ENCODE measurements at regions not wholly inside any gene's neighbourhood (a gene's known extent, or its start where the extent isn't known, plus 50 kb on each side); places are given as distances from the start of the nearest gene placed in this dataset.
A peak's percentile ranks its signal among the peaks of the same experiment; 100 is the strongest.

DNA sequence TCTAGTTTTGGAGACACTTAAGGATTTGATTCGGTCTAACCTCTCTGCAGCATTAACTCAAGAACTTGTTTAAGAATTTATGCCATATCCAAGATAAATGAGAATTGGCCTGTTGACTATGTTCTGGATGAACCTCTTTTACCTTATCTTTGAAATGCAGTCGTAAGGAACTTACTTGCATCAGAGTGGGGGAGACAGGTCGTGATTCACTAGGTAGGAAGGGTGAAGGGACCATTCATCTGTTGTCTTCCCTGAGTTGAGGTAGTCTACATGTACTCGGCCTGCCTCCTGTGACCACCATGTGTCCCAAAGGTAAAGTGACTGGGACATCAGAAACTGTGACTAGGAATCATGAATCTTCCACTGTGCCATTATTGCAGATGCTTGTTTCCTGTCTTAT lies 248.0 kb upstream of the P2RY1 start:
- no peaks in the 10 kb centered on the region for H3K79me1 ChIP-seq (ENCODE audit: low read length)
- H3K4me1 ChIP-seq (ENCODE audit: control insufficient read depth, low read depth, low read length), result no peaks in the 10 kb centered on the region
- H2BK15ac ChIP-seq (replicated peaks; ENCODE audit: low read depth), result no peak overlapping the region
- H3K4me3 ChIP-seq (ENCODE audit: low read length), result no peak overlapping the region
- no peak overlapping the region for H4K5ac ChIP-seq (ENCODE audit: low read length)
- H2BK5ac ChIP-seq (ENCODE audit: low read length), result no peak overlapping the region
- no peak overlapping the region for H3K23ac ChIP-seq (ENCODE audit: low read length)
- no peak overlapping the region for H3K27ac ChIP-seq (ENCODE audit: low read depth, low read length)
- no peak overlapping the region for H3K56ac ChIP-seq (ENCODE audit: low read length)
- H3K27me3 ChIP-seq (ENCODE audit: insufficient read depth, low read length, poor library complexity), result no peaks in the 10 kb centered on the region
- H2BK120ac ChIP-seq (ENCODE audit: low read depth, low read length), result no peak overlapping the region
- H3K36me3 ChIP-seq (ENCODE audit: control insufficient read depth, insufficient read depth, low read length), result no peaks in the 10 kb centered on the region
- H4K8ac ChIP-seq (ENCODE audit: low read depth, low read length), result no peak overlapping the region
- no peaks in the 10 kb centered on the region for H3K79me2 ChIP-seq (ENCODE audit: control insufficient read depth, insufficient read depth, low read length)
- H3K4me2 ChIP-seq (ENCODE audit: low read length), result no peak overlapping the region
- no peak overlapping the region for H3K4ac ChIP-seq (ENCODE audit: low read depth, low read length)
- no peak overlapping the region for H2AK5ac ChIP-seq (ENCODE audit: low read length)
- no peak overlapping the region for H3K9ac ChIP-seq (ENCODE audit: low read length)
- peak overlapping the region; percentile 60 for H3K18ac ChIP-seq (ENCODE audit: low read length)
- DNase-seq, result no peak
- WGBS (ENCODE audit: extremely low coverage, insufficient coverage, low lambda C conversion rate), result no CpG with 5 or more reads among the region's 4 CpGs

DNA sequence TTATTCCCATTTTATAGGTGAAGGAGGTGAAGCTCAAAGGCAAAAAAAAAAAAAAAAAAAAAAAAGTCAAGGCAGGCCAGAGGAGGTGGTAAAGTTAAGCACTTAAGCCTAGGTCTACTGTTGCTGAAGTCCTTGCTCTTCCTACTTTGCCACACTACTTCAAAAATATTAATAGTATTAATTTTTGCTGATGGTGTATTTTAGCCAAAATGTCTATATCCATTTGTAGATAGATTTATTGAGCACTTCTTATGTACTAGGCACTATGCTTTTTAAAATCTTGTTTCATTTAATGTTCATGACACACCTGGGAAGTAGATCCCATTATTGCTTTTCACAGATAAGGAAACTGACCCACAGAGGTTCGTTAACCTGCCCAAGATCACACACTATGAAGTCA lies 247.1 kb upstream of the P2RY1 start:
- H3K9ac ChIP-seq (ENCODE audit: low read length), result no peak overlapping the region
- no peak overlapping the region for H3K4me3 ChIP-seq (ENCODE audit: low read length)
- H3K4me2 ChIP-seq (ENCODE audit: low read length), result no peak overlapping the region
- H2AK5ac ChIP-seq (ENCODE audit: low read length), result no peak overlapping the region
- H3K79me2 ChIP-seq (ENCODE audit: control insufficient read depth, insufficient read depth, low read length), result no peaks in the 10 kb centered on the region
- no peak overlapping the region for H4K5ac ChIP-seq (ENCODE audit: low read length)
- no peaks in the 10 kb centered on the region for H3K27me3 ChIP-seq (ENCODE audit: insufficient read depth, low read length, poor library complexity)
- H3K18ac ChIP-seq (ENCODE audit: low read length), result no peak overlapping the region
- H3K79me1 ChIP-seq (ENCODE audit: low read length), result no peaks in the 10 kb centered on the region
- no peak overlapping the region for H3K27ac ChIP-seq (ENCODE audit: low read depth, low read length)
- WGBS (ENCODE audit: extremely low coverage, insufficient coverage, low lambda C conversion rate), result no CpG with 5 or more reads among the region's 1 CpG
- DNase-seq, result no peak
- no peak overlapping the region for H2BK5ac ChIP-seq (ENCODE audit: low read length)
- no peaks in the 10 kb centered on the region for H3K36me3 ChIP-seq (ENCODE audit: control insufficient read depth, insufficient read depth, low read length)
- H4K8ac ChIP-seq (ENCODE audit: low read depth, low read length), result no peak overlapping the region
- no peaks in the 10 kb centered on the region for H3K4me1 ChIP-seq (ENCODE audit: control insufficient read depth, low read depth, low read length)
- H3K56ac ChIP-seq (ENCODE audit: low read length), result no peak overlapping the region
- H3K4ac ChIP-seq (ENCODE audit: low read depth, low read length), result no peak overlapping the region
- H3K23ac ChIP-seq (ENCODE audit: low read length), result no peak overlapping the region
- H2BK15ac ChIP-seq (replicated peaks; ENCODE audit: low read depth), result no peak overlapping the region
- H2BK120ac ChIP-seq (ENCODE audit: low read depth, low read length), result no peak overlapping the region

DNA sequence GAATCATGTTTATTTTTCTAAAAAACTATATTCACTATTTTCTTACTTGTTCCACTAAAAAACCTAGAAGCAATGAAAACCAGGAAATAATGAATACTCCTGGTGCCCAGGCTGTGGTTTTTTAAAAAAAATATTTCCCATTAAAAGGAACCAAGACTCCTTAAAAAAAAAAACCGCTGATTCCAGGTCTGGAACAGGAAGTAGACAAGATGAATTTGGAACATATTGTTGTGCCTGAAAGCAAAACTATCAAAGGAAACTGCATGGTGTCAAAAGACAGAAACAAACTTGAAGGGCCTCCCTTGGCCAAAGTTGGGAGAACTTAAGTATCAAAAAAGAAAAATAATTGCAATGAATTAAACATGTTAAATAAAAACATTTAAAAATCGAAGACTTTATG lies 245.3 kb upstream of the P2RY1 start:
- no peaks in the 10 kb centered on the region for H3K79me2 ChIP-seq (ENCODE audit: control insufficient read depth, insufficient read depth, low read length)
- H2BK15ac ChIP-seq (replicated peaks; ENCODE audit: low read depth), result no peak overlapping the region
- H4K5ac ChIP-seq (ENCODE audit: low read length), result no peak overlapping the region
- H3K27me3 ChIP-seq (ENCODE audit: insufficient read depth, low read length, poor library complexity), result no peaks in the 10 kb centered on the region
- H3K79me1 ChIP-seq (ENCODE audit: low read length), result no peaks in the 10 kb centered on the region
- no peak overlapping the region for H3K4me3 ChIP-seq (ENCODE audit: low read length)
- no peak overlapping the region for H3K56ac ChIP-seq (ENCODE audit: low read length)
- no peak overlapping the region for H3K23ac ChIP-seq (ENCODE audit: low read length)
- no peak overlapping the region for H3K18ac ChIP-seq (ENCODE audit: low read length)
- no peak overlapping the region for H2BK5ac ChIP-seq (ENCODE audit: low read length)
- no peak overlapping the region for H3K9ac ChIP-seq (ENCODE audit: low read length)
- no peak overlapping the region for H3K4me2 ChIP-seq (ENCODE audit: low read length)
- no peak overlapping the region for H2BK120ac ChIP-seq (ENCODE audit: low read depth, low read length)
- H3K27ac ChIP-seq (ENCODE audit: low read depth, low read length), result no peak overlapping the region
- H3K4ac ChIP-seq (ENCODE audit: low read depth, low read length), result no peak overlapping the region
- H4K8ac ChIP-seq (ENCODE audit: low read depth, low read length), result no peak overlapping the region
- DNase-seq, result no peak
- WGBS (ENCODE audit: extremely low coverage, insufficient coverage, low lambda C conversion rate), result no CpG with 5 or more reads among the region's 2 CpGs
- H2AK5ac ChIP-seq (ENCODE audit: low read length), result no peak overlapping the region
- no peaks in the 10 kb centered on the region for H3K4me1 ChIP-seq (ENCODE audit: control insufficient read depth, low read depth, low read length)
- no peaks in the 10 kb centered on the region for H3K36me3 ChIP-seq (ENCODE audit: control insufficient read depth, insufficient read depth, low read length)

DNA sequence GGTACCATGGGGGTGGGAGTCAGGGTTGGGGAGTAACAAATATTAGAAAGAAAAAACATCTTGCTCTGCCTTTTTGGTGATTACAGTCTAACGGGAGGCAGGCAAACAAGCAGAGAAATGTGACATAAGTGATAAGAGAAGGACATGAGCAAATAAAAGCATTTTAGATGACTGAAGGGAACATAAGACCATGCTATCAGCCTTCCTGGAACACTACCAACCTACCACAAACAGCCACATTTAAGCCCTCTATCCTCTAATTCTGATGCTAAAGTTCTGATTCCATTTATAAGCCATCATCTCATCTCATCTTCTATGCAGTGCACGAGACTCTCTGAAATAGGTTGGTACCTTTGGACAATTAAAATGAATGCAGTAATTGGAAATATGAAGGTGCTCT lies 243.4 kb upstream of the P2RY1 start:
- Histone ChIP-seq H3K23ac (ENCODE audit: low read length) (no peak overlapping the region), H3K4me2 (ENCODE audit: low read length) (no peak overlapping the region), H3K36me3 (ENCODE audit: control insufficient read depth, insufficient read depth, low read length) (no peaks in the 10 kb centered on the region), H3K4me1 (ENCODE audit: control insufficient read depth, low read depth, low read length) (peaks cover 2% of the 10 kb centered on the region), H2BK5ac (ENCODE audit: low read length) (no peak overlapping the region), H4K8ac (ENCODE audit: low read depth, low read length) (no peak overlapping the region), H3K56ac (ENCODE audit: low read length) (no peak overlapping the region), H3K27ac (ENCODE audit: low read depth, low read length) (no peak overlapping the region), H3K79me1 (ENCODE audit: low read length) (no peaks in the 10 kb centered on the region), H2BK120ac (ENCODE audit: low read depth, low read length) (no peak overlapping the region), H3K4me3 (ENCODE audit: low read length) (no peak overlapping the region), H3K27me3 (ENCODE audit: insufficient read depth, low read length, poor library complexity) (no peaks in the 10 kb centered on the region), H3K9ac (ENCODE audit: low read length) (no peak overlapping the region), H3K79me2 (ENCODE audit: control insufficient read depth, insufficient read depth, low read length) (no peaks in the 10 kb centered on the region), H2BK15ac (replicated peaks; ENCODE audit: low read depth) (no peak overlapping the region), H3K4ac (ENCODE audit: low read depth, low read length) (no peak overlapping the region), H4K5ac (ENCODE audit: low read length) (no peak overlapping the region), H3K18ac (ENCODE audit: low read length) (no peak overlapping the region), H2AK5ac (ENCODE audit: low read length) (no peak overlapping the region)
- WGBS (ENCODE audit: extremely low coverage, insufficient coverage, low lambda C conversion rate), result no CpG with 5 or more reads among the region's 2 CpGs
- no peak for DNase-seq

DNA sequence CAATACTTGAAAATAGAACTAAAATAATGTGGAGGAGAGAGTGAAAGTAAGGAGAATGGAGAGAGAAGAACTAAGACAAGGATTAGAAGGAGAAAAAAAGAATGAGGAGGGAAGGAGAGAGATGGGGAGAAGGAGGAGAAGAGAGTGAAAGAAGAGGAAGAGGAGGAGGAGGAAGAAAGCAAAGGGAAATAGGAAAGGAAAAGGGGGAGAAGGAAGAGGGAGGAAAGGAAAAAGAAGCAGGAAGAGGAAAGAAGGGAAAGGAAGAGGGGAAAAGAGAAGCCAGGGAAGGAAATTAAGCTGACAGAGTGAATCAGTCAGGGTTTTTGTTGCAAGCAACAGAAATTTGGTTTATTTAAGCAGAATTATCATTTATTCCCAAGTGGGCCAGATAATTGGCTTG lies 241.7 kb upstream of the P2RY1 start:
- H3K4me2 ChIP-seq (ENCODE audit: low read length), result no peak overlapping the region
- peak overlapping the region; percentile 92 for H3K18ac ChIP-seq (ENCODE audit: low read length)
- no peak overlapping the region for H3K9ac ChIP-seq (ENCODE audit: low read length)
- H3K27me3 ChIP-seq (ENCODE audit: insufficient read depth, low read length, poor library complexity), result no peaks in the 10 kb centered on the region
- H3K4ac ChIP-seq (ENCODE audit: low read depth, low read length), result peak overlapping the region; percentile 20
- H3K4me1 ChIP-seq (ENCODE audit: control insufficient read depth, low read depth, low read length), result peaks cover 2% of the 10 kb centered on the region
- H3K27ac ChIP-seq (ENCODE audit: low read depth, low read length), result no peak overlapping the region
- no peak overlapping the region for H3K4me3 ChIP-seq (ENCODE audit: low read length)
- H2BK5ac ChIP-seq (ENCODE audit: low read length), result no peak overlapping the region
- no peak overlapping the region for H2AK5ac ChIP-seq (ENCODE audit: low read length)
- no peaks in the 10 kb centered on the region for H3K79me1 ChIP-seq (ENCODE audit: low read length)
- H3K36me3 ChIP-seq (ENCODE audit: control insufficient read depth, insufficient read depth, low read length), result no peaks in the 10 kb centered on the region
- H4K5ac ChIP-seq (ENCODE audit: low read length), result no peak overlapping the region
- no peak overlapping the region for H3K23ac ChIP-seq (ENCODE audit: low read length)
- H4K8ac ChIP-seq (ENCODE audit: low read depth, low read length), result no peak overlapping the region
- DNase-seq, result no peak
- no peak overlapping the region for H3K56ac ChIP-seq (ENCODE audit: low read length)
- no peak overlapping the region for H2BK15ac ChIP-seq (replicated peaks; ENCODE audit: low read depth)
- H2BK120ac ChIP-seq (ENCODE audit: low read depth, low read length), result no peak overlapping the region
- H3K79me2 ChIP-seq (ENCODE audit: control insufficient read depth, insufficient read depth, low read length), result no peaks in the 10 kb centered on the region

DNA sequence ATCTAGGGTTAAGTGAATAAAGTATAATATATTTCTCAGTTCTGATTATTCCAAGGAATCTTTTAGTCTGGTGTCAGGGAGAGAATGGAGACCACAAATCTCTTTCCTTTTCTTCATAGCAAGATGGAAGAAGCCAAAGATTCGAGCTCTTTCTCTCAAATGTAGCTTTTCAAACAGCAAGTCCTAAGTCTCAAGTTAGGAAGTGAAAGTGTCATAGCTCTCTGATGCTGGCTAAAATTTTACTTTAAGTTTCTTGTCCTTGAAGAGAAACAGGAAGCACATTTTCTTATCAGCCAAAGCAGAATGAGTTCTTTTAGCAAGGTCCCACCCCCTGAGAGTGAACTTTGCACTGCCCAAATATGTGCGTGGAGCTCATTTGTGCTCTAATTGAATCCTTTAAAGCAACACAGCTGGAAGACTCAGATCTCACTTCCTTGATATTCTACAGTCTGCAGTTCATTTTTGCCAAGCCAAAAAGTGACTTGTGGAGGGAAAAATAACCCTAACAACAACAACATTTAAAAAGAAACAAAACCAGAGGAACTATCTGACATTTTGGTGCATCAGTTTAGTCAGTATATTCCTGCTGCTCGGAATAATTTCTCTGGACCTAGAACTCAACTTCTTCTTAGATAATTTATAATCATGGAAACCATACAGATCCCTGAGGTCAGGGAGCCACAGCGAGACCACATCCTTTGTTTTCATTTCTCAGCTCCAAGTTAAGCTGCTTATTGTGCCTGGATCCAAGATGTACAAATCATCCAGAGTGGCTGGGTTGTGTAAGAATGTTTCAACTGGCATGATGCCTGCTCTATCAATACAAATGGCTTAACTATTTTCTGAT lies 238.7 kb upstream of the P2RY1 start:
- Histone ChIP-seq H2AK5ac (ENCODE audit: low read length) (no peak overlapping the region), H3K4me2 (ENCODE audit: low read length) (no peak overlapping the region), H3K79me2 (ENCODE audit: control insufficient read depth, insufficient read depth, low read length) (no peaks in the 10 kb centered on the region), H2BK5ac (ENCODE audit: low read length) (peak overlapping the region; percentile 15), H3K23ac (ENCODE audit: low read length) (no peak overlapping the region), H2BK15ac (replicated peaks; ENCODE audit: low read depth) (peak overlapping the region; percentile 99), H3K4me3 (ENCODE audit: low read length) (no peak overlapping the region), H4K5ac (ENCODE audit: low read length) (peak overlapping the region; percentile 13), H3K27ac (ENCODE audit: low read depth, low read length) (peak overlapping the region; percentile 67), H3K36me3 (ENCODE audit: control insufficient read depth, insufficient read depth, low read length) (no peaks in the 10 kb centered on the region), H4K8ac (ENCODE audit: low read depth, low read length) (peak overlapping the region; percentile 30), H3K27me3 (ENCODE audit: insufficient read depth, low read length, poor library complexity) (no peaks in the 10 kb centered on the region), H3K18ac (ENCODE audit: low read length) (peak overlapping the region; percentile 98), H3K9ac (ENCODE audit: low read length) (no peak overlapping the region), H3K79me1 (ENCODE audit: low read length) (no peaks in the 10 kb centered on the region), H2BK120ac (ENCODE audit: low read depth, low read length) (peak overlapping the region; percentile 97), H3K4me1 (ENCODE audit: control insufficient read depth, low read depth, low read length) (peaks cover 2% of the 10 kb centered on the region), H3K56ac (ENCODE audit: low read length) (peak overlapping the region; percentile 28), H3K4ac (ENCODE audit: low read depth, low read length) (no peak overlapping the region)
- DNase-seq, result peak; percentile 65
- WGBS (ENCODE audit: extremely low coverage, insufficient coverage, low lambda C conversion rate), result no CpG with 5 or more reads among the region's 4 CpGs

Data from mesendoderm (in vitro differentiated cells).